NOMO-1 treated with DMSO at 0.1 percent for 48 hours (cell line): ENCODE measurements at regions not wholly inside any gene's neighbourhood (a gene's known extent, or its start where the extent isn't known, plus 50 kb on each side); places are given as distances from the start of the nearest gene placed in this dataset.

Experiments
- DNase-seq: peaks from one replicate; lab custom pipeline; 2025; ENCODE audit not compliant: unreplicated experiment; lab: John Stamatoyannopoulos, UW

- no peak for DNase-seq
Measured at GRCh38 chr2:4674007-4674406, 970.6 kb downstream of the DCDC2C start.

- no peak for DNase-seq
Measured at GRCh38 chr2:4675295-4675694, 971.9 kb downstream of the DCDC2C start.

GRCh38 chr2:4678927-4679326 is 975.6 kb downstream of the DCDC2C start:
- DNase-seq, result no peak

GRCh38 chr2:4679391-4679790 is 976.0 kb downstream of the DCDC2C start:
- no peak for DNase-seq

GRCh38 chr2:4684921-4685320 is 981.5 kb downstream of the DCDC2C start:
- no peak for DNase-seq

GRCh38 chr2:4690913-4691312 is 987.5 kb downstream of the DCDC2C start:
- no peak for DNase-seq

- no peak for DNase-seq
Measured at GRCh38 chr2:4693266-4693665, 989.9 kb downstream of the DCDC2C start.

- no peak for DNase-seq
Measured at GRCh38 chr2:4695281-4695861, 992.0 kb downstream of the DCDC2C start.

GRCh38 chr2:4715065-4715464 is 977.1 kb upstream of the SOX11 start:
- no peak for DNase-seq

GRCh38 chr2:4718777-4719176 is 973.4 kb upstream of the SOX11 start:
- DNase-seq, result no peak

GRCh38 chr2:4725618-4726017 is 966.6 kb upstream of the SOX11 start:
- no peak for DNase-seq

- DNase-seq, result no peak
Measured at GRCh38 chr2:4732560-4732959, 959.6 kb upstream of the SOX11 start.

- DNase-seq, result no peak
Measured at GRCh38 chr2:4745056-4745991, 946.9 kb upstream of the SOX11 start.

- no peak for DNase-seq
Measured at GRCh38 chr2:4753721-4754120, 938.5 kb upstream of the SOX11 start.

- DNase-seq, result no peak
Measured at GRCh38 chr2:4762951-4763376, 929.2 kb upstream of the SOX11 start.

GRCh38 chr2:4765787-4766530 is 926.2 kb upstream of the SOX11 start:
- no peak for DNase-seq

GRCh38 chr2:4775668-4776067 is 916.5 kb upstream of the SOX11 start:
- no peak for DNase-seq

GRCh38 chr2:4780679-4781078 is 911.5 kb upstream of the SOX11 start:
- DNase-seq, result no peak

GRCh38 chr2:4782647-4783046 is 909.5 kb upstream of the SOX11 start:
- DNase-seq, result no peak

GRCh38 chr2:4791488-4791887 is 900.7 kb upstream of the SOX11 start:
- no peak for DNase-seq

GRCh38 chr2:4792126-4792525 is 900.1 kb upstream of the SOX11 start:
- no peak for DNase-seq

GRCh38 chr2:4803396-4803795 is 888.8 kb upstream of the SOX11 start:
- DNase-seq, result no peak
